Heart left ventricle (tissue), 13 donors: ENCODE measurements at regions not wholly inside any gene's neighbourhood (a gene's known extent, or its start where the extent isn't known, plus 50 kb on each side); places are given as distances from the start of the nearest gene placed in this dataset.

Source experiments
- POLR2A ChIP-seq, 2 donors: fragments of 450-650 bp; IDR thresholded peaks; one replicate each; pipeline ENCODE4 v1.6.1; 2017; ENCODE audit warnings: antibody characterized with exemption in 2 of 2, mild to moderate bottlenecking in 2 of 2, moderate library complexity in 2 of 2
- TF ChIP-seq, protein P1 (sequence below), 12 donors: fragments of 200-600 bp; sonication (generic) in 4 of 12; IDR thresholded peaks; one replicate each; pipeline versions ENCODE4 v1.5.0 to v1.8.0; 2018 to 2022; ENCODE audit warnings: antibody characterized with exemption in 12 of 12, mild to moderate bottlenecking in 5 of 12
- donor health status: ischemic (EF 13 %, LVEDD 7.1; RV severe dilation, severe dysfunction).
- donor health status: DM: no; HTN: yes; CAD: no.
- donor health status: DM: no; HTN: no; CAD: no.
- donor health status: ischemic (EF 25% LVEDD 6.9; RV normal size, moderate dysfunction).
- donor health status: ischemic (EF 25% LVEDD 5.7; RV mildly dilated, moderate dysfunction).
- donor health status: ischemic (EF 35%, LVEDD 5.7; RV mildly dilated, moderate dysfunction).
- donor health status: nonischemic (EF 11% LVEDD 7.7; RV severe dilation, severe dysfunction).
- donor health status: DM: yes; HTN: yes; CAD: no.
- donor health status: PGD.
- donor health status: ischemic (EF 29% LVEDD 5.4; RV normal size, mild dysfunction).
- donor health status: nonischemic (EF 23%, LVEDD 6.1; RV moderate dilation, normal function).

DNA sequence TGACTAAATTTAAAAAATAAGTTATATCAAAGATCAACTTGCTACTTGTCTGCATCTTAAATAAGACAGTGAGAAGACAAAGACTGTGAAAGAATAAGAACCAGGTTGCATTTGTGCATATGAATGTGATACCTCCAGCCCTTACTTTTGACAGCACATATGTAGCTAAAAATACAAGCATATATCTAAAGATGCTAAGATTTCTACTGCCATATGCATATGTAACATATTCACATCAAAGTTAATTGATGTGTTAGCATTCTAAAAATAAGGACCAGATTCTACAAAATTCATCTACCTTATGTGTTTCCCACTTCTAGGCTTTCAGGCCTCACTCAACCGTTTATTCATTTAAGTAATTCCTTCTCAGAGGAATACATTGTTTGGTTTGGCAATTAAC, 1120.3 kb upstream of the LRRTM3 start:
- TF ChIP-seq, protein P1, sequence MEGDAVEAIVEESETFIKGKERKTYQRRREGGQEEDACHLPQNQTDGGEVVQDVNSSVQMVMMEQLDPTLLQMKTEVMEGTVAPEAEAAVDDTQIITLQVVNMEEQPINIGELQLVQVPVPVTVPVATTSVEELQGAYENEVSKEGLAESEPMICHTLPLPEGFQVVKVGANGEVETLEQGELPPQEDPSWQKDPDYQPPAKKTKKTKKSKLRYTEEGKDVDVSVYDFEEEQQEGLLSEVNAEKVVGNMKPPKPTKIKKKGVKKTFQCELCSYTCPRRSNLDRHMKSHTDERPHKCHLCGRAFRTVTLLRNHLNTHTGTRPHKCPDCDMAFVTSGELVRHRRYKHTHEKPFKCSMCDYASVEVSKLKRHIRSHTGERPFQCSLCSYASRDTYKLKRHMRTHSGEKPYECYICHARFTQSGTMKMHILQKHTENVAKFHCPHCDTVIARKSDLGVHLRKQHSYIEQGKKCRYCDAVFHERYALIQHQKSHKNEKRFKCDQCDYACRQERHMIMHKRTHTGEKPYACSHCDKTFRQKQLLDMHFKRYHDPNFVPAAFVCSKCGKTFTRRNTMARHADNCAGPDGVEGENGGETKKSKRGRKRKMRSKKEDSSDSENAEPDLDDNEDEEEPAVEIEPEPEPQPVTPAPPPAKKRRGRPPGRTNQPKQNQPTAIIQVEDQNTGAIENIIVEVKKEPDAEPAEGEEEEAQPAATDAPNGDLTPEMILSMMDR (IDR thresholded peaks at IDR 0.05), result no peak
- TF ChIP-seq POLR2A (IDR thresholded peaks at IDR 0.05), result no peak
